ENCODE measurements at regions not wholly inside any gene's neighbourhood (a gene's known extent, or its start where the extent isn't known, plus 50 kb on each side); places are given as distances from the start of the nearest gene placed in this dataset.

DNA sequence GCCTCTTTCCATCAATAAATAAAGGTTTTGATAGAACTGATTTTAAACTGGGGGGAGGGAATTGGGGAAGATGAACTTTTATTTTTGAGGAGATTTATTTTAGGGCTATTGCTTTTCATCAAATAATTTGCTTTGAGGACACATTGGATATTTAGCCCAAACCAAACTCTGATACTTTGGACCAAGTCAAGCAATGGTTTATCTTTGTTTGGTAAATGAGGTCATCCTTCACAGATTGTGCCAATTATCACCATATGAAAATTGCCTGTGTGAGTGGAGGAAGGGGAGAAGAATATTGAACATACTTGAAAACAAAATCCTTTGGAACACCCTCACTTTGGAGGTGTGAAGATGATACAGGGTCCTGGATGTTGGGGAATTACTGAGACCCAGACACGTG, 176.9 kb upstream of the CD180 start:
- Histone ChIP-seq H3K4me1 (no peaks in the 10 kb centered on the region), H3K9ac (no peak overlapping the region), H3K36me3 (no peaks in the 10 kb centered on the region), H3K27me3 (no peaks in the 10 kb centered on the region), H3K27ac (no peak overlapping the region), H4K20me1 (no peaks in the 10 kb centered on the region), H3K4me3 (no peak overlapping the region), H3K4me2 (no peak overlapping the region), H3K9me3 (no peaks in the 10 kb centered on the region)
- TF ChIP-seq Cebpa-rat (IDR thresholded peaks at IDR 0.05) = no peak

DNA sequence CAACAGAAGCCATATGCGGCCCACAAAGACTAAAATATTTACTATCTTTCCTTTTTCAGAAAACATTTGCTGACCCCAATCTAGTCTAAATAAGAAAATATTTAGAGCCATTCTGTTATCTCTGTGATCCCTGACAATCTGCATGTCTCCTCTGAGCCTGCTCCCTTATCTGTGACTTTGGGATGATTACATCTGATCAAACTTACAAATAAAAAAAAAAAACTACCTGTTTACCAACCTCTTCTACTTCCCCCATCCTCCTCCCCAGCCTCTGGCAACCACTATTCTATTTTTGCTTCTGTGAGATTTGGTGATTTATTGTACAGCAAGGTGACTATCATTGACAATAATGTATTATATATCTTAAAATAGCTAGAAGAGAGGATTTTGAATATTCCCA, 176.3 kb upstream of the CD180 start:
- no peak overlapping the region for H3K4me3 ChIP-seq
- no peaks in the 10 kb centered on the region for H3K9me3 ChIP-seq
- no peak overlapping the region for H3K9ac ChIP-seq
- no peak overlapping the region for H3K27ac ChIP-seq
- H3K4me2 ChIP-seq = no peak overlapping the region
- H3K36me3 ChIP-seq = no peaks in the 10 kb centered on the region
- no peaks in the 10 kb centered on the region for H3K4me1 ChIP-seq
- H3K27me3 ChIP-seq = no peaks in the 10 kb centered on the region
- TF ChIP-seq Cebpa-rat (IDR thresholded peaks at IDR 0.05) = no peak
- H4K20me1 ChIP-seq = no peaks in the 10 kb centered on the region

GRCh38 chr5:67371924-67372323, 175.3 kb upstream of the CD180 start:
- no peaks in the 10 kb centered on the region for H3K27me3 ChIP-seq
- no peak overlapping the region for H3K9ac ChIP-seq
- no peaks in the 10 kb centered on the region for H4K20me1 ChIP-seq
- no peak for TF ChIP-seq Cebpa-rat (IDR thresholded peaks at IDR 0.05)
- H3K36me3 ChIP-seq = no peaks in the 10 kb centered on the region
- H3K9me3 ChIP-seq = no peaks in the 10 kb centered on the region
- no peak overlapping the region for H3K27ac ChIP-seq
- H3K4me3 ChIP-seq = no peak overlapping the region
- H3K4me2 ChIP-seq = no peak overlapping the region
- no peaks in the 10 kb centered on the region for H3K4me1 ChIP-seq

DNA sequence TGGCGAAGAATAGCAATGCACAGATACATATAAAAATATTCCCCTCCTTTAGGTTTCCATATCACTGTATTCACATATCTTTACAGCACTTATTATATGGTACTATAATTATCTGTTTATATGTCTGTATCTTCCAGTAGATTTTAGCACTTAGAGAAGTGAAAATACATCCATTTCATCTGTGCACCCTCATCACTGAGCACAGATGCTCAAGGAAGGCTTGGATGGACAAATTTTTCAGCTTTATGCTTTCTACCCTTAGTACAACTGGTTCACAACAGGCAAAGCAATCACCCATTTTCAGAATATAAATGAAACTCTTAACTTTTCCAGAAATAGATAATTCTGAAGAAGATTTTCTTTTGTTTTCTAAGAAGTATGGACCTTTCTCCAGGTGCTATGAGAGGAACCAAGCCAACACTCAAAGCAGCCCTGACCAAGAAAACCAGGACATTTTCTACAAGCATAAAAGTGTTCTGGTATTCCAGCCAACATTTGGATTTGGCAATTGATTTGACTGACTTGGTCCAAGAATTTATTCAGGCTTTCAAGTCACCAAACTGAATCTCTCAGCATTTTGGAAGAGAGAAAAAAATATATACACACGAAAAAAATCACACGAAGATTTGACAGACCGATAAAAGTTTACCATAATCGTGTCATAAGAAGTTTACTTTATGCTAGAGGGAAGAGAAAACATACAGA, 170.2 kb upstream of the CD180 start:
- no peak overlapping the region for H3K4me2 ChIP-seq
- no peak overlapping the region for H3K9ac ChIP-seq
- H4K20me1 ChIP-seq = no peaks in the 10 kb centered on the region
- no peak overlapping the region for H3K4me3 ChIP-seq
- H3K36me3 ChIP-seq = no peaks in the 10 kb centered on the region
- H3K27ac ChIP-seq = no peak overlapping the region
- H3K4me1 ChIP-seq = no peaks in the 10 kb centered on the region
- H3K9me3 ChIP-seq = no peaks in the 10 kb centered on the region
- no peak for TF ChIP-seq Cebpa-rat (IDR thresholded peaks at IDR 0.05)
- H3K27me3 ChIP-seq = no peaks in the 10 kb centered on the region

DNA sequence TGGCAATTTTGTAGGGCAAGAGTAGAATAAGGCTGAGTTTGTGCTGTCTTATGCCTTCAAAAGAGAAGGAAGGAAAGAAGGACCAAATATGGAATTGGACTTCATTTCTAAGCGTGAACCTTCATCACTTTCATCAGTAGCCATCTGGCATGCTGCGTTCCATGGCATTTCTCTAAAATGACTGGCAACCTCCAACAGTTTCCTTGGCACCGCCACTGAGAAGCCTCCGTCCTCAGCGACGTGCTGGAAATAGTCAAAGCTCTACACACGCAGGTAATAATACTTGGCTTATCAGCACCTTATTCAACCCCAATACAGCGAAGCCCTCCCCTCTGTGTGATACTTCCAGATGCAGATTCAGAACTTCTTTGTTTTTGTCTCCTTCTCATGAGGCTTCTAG, 169.7 kb upstream of the CD180 start:
- H3K9ac ChIP-seq = no peak overlapping the region
- no peak overlapping the region for H3K4me2 ChIP-seq
- H4K20me1 ChIP-seq = no peaks in the 10 kb centered on the region
- H3K27me3 ChIP-seq = no peaks in the 10 kb centered on the region
- TF ChIP-seq Cebpa-rat (IDR thresholded peaks at IDR 0.05) = no peak
- no peaks in the 10 kb centered on the region for H3K36me3 ChIP-seq
- no peaks in the 10 kb centered on the region for H3K4me1 ChIP-seq
- H3K9me3 ChIP-seq = no peaks in the 10 kb centered on the region
- H3K27ac ChIP-seq = no peak overlapping the region
- H3K4me3 ChIP-seq = no peak overlapping the region

- Histone ChIP-seq H3K4me3 (no peak overlapping the region), H3K9me3 (no peaks in the 10 kb centered on the region), H3K27ac (no peak overlapping the region), H3K27me3 (no peaks in the 10 kb centered on the region), H3K4me1 (no peaks in the 10 kb centered on the region), H4K20me1 (no peaks in the 10 kb centered on the region), H3K9ac (no peak overlapping the region), H3K36me3 (no peaks in the 10 kb centered on the region), H3K4me2 (no peak overlapping the region)
- TF ChIP-seq Cebpa-rat (IDR thresholded peaks at IDR 0.05) = no peak
Observed at GRCh38 chr5:67364381-67364970, 167.9 kb upstream of the CD180 start.

- Histone ChIP-seq H3K27me3 (no peaks in the 10 kb centered on the region), H4K20me1 (no peaks in the 10 kb centered on the region), H3K4me1 (no peaks in the 10 kb centered on the region), H3K9me3 (no peaks in the 10 kb centered on the region), H3K4me3 (no peak overlapping the region), H3K27ac (no peak overlapping the region), H3K36me3 (no peaks in the 10 kb centered on the region), H3K9ac (no peak overlapping the region), H3K4me2 (no peak overlapping the region)
- TF ChIP-seq Cebpa-rat (IDR thresholded peaks at IDR 0.05) = no peak
Observed at GRCh38 chr5:67363963-67364362, 167.4 kb upstream of the CD180 start.

GRCh38 chr5:67363180-67363709, 166.6 kb upstream of the CD180 start:
- Histone ChIP-seq H3K4me2 (no peak overlapping the region), H3K36me3 (no peaks in the 10 kb centered on the region), H4K20me1 (no peaks in the 10 kb centered on the region), H3K4me3 (no peak overlapping the region), H3K4me1 (no peaks in the 10 kb centered on the region), H3K9ac (no peak overlapping the region), H3K27me3 (no peaks in the 10 kb centered on the region), H3K27ac (no peak overlapping the region), H3K9me3 (no peaks in the 10 kb centered on the region)
- TF ChIP-seq Cebpa-rat (IDR thresholded peaks at IDR 0.05) = no peak

DNA sequence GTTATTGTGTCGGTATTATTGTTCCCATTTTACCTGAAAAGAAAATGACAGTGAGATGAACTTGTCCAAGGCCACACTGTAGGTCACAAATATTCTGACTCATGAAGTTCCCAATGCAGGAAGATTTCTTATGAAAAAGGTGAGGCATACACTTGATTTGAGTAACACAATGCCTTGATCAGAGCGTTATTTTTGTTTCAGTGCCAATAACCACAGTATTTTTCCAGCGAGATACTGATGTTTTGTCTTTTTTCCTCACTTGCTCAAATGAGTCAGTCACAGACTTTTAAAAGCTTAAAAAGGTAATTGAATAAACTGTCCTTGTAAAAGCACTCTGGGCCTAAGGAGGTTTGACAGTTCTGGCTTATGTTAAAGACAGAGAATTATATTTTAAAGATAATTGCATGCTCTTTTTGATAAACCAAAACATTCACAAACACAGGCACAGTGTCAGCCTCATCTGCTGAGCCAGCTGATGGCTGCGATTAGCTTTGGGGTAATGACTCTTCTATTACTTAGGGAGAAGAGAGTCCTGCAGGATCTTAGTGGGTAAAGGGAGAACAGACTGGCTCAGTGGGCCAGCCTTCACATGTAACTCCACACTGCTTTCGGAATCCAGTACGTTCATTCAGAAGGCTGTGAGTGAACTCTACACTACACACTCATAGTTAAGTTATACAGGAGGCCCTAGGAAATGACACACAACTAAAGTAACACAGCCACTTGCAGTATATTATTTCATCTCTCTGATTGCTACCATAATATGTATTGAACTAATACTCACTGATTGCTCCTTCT, 165.5 kb upstream of the CD180 start:
- no peaks in the 10 kb centered on the region for H3K9me3 ChIP-seq
- no peak for TF ChIP-seq Cebpa-rat (IDR thresholded peaks at IDR 0.05)
- no peak overlapping the region for H3K9ac ChIP-seq
- H3K27ac ChIP-seq = no peak overlapping the region
- H3K4me1 ChIP-seq = no peaks in the 10 kb centered on the region
- H3K27me3 ChIP-seq = no peaks in the 10 kb centered on the region
- H4K20me1 ChIP-seq = no peaks in the 10 kb centered on the region
- no peak overlapping the region for H3K4me2 ChIP-seq
- no peaks in the 10 kb centered on the region for H3K36me3 ChIP-seq
- H3K4me3 ChIP-seq = no peak overlapping the region

DNA sequence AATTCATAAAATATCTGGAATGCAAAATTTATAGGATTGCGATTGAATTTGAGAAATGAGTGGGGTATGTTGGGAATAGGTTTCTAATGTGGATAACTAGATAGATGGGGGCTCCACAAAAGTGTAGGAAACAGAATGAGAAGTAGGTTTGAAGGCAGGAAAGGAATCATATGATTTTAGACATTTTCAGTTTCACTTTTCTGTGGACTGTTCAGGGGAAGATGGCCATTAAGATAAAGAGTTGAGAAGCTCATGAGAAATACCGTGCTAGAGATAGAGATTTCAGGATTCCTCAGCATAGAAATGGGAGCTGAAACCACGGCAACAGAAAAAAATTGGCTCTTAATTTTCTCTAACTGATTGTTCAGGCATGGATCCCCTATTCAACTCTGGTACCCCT, 163.4 kb upstream of the CD180 start:
- H3K4me2 ChIP-seq = no peak overlapping the region

More for the DNA sequence above, 163.4 kb upstream of the CD180 start:
- TF ChIP-seq Cebpa-rat (IDR thresholded peaks at IDR 0.05) = no peak
- Histone ChIP-seq H3K27ac (no peak overlapping the region), H3K9me3 (no peaks in the 10 kb centered on the region), H4K20me1 (no peaks in the 10 kb centered on the region), H3K36me3 (no peaks in the 10 kb centered on the region), H3K27me3 (no peaks in the 10 kb centered on the region), H3K9ac (no peak overlapping the region), H3K4me1 (no peaks in the 10 kb centered on the region), H3K4me3 (no peak overlapping the region)

All from BLaER1 (cell line).